GM12873 (cell line): ENCODE measurements at regions not wholly inside any gene's neighbourhood (a gene's known extent, or its start where the extent isn't known, plus 50 kb on each side); places are given as distances from the start of the nearest gene placed in this dataset.

Experiments
- CTCF ChIP-seq: IDR thresholded peaks from 2 replicates; pipeline ENCODE4 v1.5.1; 2012; ENCODE audit warnings: low read depth, mild to moderate bottlenecking, moderate library complexity, low read length, control low read depth; ENCODE audit not compliant: insufficient read depth; ENCODE audit errors: missing control alignments

- no peak for TF ChIP-seq CTCF
These were observed 1414.9 kb upstream of the NUDT12 start for GRCh38 chr5:104977529-104977928.

GRCh38 chr5:104967806-104968410 is 1405.3 kb upstream of the NUDT12 start:
- no peak for TF ChIP-seq CTCF

GRCh38 chr5:104965006-104965405 is 1402.4 kb upstream of the NUDT12 start:
- TF ChIP-seq CTCF, result no peak

- TF ChIP-seq CTCF, result no peak
These were observed 1392.9 kb upstream of the NUDT12 start for GRCh38 chr5:104955479-104955878.

GRCh38 chr5:104952876-104953275 is 1390.3 kb upstream of the NUDT12 start:
- no peak for TF ChIP-seq CTCF

GRCh38 chr5:104951829-104952228 is 1389.2 kb upstream of the NUDT12 start:
- TF ChIP-seq CTCF, result no peak

GRCh38 chr5:104947076-104947475 is 1384.5 kb upstream of the NUDT12 start:
- TF ChIP-seq CTCF, result no peak
